ENCODE measurements at regions not wholly inside any gene's neighbourhood (a gene's known extent, or its start where the extent isn't known, plus 50 kb on each side); places are given as distances from the start of the nearest gene placed in this dataset.
"Not testable (repeated sequence)": the region's sequence is repeated elsewhere in the genome, so short reads cannot be mapped to it uniquely, and the experiment has no call there.

- DNase-seq: no peak
Observed at GRCh38 chr13:83722443-83722842, 159.8 kb downstream of the SLITRK1 start.

GRCh38 chr13:83716121-83716520, 166.2 kb downstream of the SLITRK1 start:
- no peak for DNase-seq

- DNase-seq: no peak
Observed at GRCh38 chr13:83714236-83714635, 168.0 kb downstream of the SLITRK1 start.

DNA sequence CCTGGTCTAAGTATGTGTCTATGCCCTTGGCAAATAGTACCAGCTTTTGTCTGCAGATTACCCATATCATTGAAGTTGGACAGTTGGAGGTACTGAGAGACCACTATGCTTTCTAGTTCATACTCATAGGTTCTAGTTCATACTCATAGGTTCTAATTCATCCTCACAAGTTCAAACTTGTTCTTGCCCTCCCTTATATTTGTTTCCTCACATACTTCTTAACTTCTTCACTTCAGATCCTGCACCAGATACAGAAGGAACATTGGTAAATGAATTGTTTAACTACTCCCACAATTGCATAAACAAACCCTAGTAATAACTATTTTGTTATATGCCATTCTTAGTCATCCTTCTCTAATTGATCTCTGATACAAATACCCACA, 172.2 kb downstream of the SLITRK1 start:
- DNase-seq: no peak

DNA sequence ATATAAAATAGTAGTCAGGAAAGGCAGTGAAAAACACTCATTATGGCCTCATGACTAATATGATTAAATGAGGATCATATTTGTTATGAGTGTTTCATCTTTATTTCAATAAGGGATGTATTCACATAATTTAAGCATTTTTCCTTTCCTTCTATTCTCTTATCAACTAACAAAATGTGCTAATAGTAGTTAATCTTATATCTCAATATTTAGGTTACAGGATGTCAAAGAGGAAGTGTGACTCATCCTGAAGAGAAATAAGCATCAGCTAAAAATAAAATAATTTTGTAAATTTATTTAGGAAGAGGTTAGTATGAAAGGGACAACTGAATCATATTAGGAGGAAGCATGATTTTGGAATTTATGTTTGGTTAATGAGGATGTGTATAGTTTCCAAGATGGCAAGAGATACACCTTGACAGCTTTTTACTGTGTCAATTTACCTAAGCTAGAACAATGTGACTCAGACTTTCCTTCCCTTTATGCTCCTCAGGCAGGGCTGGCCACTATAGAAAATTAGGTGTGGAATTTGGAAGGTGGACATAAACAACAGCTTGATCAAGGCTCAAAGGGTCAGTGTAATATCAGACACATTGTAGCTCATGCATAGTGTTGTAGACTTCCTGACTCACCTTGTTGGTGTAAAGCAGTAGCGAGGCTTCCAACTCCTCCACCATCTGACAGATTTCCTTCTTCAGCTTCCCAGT, 172.7 kb downstream of the SLITRK1 start:
- no peak for DNase-seq

DNA sequence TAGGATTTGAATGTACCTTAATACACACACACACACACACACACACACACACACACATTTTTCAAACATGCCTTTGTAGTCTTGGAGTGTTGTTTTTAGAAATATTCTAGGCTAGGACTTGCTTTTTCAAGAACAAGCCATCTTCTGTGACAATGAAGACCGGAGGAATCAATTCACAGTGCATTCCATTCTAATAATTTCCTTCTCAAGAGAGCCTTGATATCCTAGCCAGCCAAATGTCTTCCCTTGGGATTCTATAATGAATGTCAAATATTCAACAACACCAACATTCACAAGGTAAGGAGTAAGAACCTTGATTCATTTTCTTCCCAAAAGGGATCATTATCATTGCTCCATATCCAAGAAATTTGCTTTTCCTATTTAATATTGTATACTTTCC, 180.3 kb downstream of the SLITRK1 start:
- DNase-seq: no peak

GRCh38 chr13:83692800-83693199, 189.5 kb downstream of the SLITRK1 start:
- no peak for DNase-seq

- DNase-seq: no peak
Observed at GRCh38 chr13:83691966-83692365, 190.3 kb downstream of the SLITRK1 start.

GRCh38 chr13:83681547-83681946, 200.7 kb downstream of the SLITRK1 start:
- DNase-seq: no peak

DNA sequence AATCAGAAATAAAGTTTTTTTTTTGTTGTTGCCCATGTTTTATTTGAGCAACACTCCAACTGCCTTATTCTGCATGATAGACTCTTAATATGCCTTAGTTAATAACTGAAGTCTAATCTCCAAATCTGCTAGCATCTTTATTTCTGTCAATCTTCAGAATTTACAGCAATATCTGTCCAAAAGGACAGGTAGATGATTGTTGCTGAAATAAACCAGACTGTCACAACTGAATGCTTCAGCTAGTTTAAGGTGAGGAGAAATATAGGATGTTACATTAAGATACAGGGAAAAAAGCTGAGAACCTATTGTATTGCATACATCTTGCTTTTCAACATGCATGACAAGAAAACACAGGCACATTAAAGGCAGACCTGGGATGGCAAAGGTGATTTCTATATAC, 204.3 kb downstream of the SLITRK1 start:
- no peak for DNase-seq

- no peak for DNase-seq
Observed at GRCh38 chr13:83672612-83673011, 209.7 kb downstream of the SLITRK1 start.

DNA sequence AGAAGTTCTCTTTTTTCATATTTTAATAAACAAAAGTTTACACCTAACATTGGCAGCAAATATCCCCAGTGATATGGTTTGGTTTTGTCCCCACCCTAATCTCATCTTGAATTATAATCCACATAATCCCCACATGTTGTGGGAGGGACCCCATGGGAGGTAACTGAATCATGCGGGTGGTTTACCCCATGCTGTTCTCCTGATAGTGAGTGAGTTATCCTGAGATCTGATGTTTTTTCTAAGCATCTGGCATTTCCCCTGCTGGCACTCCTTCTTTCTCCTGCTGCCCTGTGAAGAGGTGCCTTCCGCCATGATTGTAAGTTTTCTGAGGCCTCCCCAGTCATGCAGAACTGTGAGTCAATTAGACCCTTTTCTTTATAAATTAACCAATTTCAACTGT, 214.7 kb downstream of the SLITRK1 start:
- DNase-seq: no peak

GRCh38 chr13:83666141-83666540, 216.1 kb downstream of the SLITRK1 start:
- DNase-seq: no peak

DNA sequence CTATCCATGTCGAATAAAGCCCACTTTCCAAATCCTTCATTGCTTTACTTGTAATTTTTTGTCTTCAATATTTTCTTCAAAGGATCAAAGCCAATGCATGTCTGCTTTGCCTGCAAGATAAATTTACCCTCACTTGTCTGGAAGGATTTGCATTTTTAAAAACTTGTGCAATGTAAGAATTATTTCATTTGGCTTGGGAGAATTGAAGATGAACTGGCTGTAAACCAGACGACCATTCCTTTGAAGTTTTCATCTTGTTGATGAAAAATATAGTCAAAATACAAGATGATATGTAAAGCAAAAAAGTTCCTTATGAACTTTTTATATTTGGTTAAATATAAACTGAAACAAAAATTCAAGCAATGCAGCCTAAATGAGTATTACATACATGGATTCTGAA, 225.0 kb downstream of the SLITRK1 start:
- no peak for DNase-seq

DNA sequence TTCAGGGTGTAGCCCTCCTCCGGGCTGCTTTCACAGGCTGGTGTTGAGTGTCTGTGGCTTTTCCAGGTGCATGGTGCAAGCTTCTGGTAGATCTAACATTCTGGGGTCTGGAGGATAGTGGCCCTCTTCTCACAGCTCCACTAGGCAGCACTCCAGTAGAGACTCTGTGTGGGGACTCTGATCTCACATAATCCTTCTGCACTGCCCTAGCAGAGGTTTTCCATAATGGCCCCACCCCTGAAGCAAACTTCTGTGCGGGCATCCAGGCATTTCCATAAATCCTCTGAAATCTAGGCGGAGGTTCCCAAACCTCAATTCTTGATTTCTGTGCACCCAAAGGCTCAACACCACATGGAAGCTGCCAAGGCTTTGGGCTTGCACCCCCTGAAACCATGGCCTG, 239.7 kb downstream of the SLITRK1 start:
- not testable (repeated sequence) for DNase-seq

DNA sequence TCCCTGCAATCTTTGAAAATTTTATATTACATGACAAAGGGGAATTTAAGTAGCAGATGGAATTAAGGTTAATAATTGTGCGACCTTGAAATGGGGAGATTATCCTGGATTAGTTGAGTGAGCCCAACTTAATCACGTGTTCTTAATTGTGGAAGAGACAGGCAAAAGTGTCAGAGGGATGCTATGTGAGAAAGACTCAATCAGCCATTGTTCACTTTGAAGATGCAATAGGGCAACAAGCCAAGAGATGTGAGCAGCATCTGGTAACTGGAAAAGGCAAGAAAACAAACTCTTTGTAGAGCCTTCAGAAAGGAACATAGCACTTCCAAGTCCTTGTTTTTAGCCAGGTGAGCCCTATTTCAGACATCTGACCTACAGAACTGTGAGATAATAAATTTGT, 247.7 kb downstream of the SLITRK1 start:
- no peak for DNase-seq

DNA sequence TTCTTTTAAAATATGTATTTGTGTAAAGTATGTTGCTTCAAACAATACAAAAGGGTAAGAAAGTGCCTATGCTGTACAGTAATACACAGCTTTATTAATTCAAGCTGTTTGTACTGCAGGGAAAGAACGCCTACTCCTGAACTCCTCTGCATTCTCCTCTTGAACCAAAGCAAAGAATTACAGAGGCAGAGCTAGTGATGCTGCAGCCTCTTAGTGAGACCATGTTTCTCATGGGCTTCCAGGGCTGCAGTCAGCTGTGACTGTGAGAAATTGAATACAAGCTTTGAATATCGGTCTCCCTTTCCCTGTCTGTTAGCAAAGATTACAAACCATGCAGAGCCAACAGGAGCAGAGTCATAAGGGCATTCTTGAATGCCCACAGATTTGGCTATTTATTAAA, 248.5 kb downstream of the SLITRK1 start:
- no peak for DNase-seq

DNA sequence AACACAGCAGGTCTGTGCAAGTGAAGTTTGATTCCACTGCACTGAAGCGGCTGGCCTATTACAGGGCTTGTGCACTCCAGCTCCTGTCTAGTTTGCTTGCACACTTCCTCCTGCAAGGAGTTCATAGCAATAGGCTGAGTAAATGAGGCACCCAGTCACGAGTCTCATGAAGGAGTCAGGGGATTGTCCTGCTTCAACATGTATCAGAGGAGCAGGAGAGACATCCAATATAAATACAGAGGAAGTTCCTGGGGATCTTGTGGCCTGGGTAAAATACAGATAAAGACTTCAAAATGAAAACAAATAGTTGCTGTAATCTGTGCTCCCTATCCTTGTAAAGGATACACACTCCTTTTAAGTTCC, 259.9 kb downstream of the SLITRK1 start:
- DNase-seq: no peak

GRCh38 chr13:83621765-83622421, 260.4 kb downstream of the SLITRK1 start:
- no peak for DNase-seq

- no peak for DNase-seq
Observed at GRCh38 chr13:83620530-83621220, 261.6 kb downstream of the SLITRK1 start.

DNA sequence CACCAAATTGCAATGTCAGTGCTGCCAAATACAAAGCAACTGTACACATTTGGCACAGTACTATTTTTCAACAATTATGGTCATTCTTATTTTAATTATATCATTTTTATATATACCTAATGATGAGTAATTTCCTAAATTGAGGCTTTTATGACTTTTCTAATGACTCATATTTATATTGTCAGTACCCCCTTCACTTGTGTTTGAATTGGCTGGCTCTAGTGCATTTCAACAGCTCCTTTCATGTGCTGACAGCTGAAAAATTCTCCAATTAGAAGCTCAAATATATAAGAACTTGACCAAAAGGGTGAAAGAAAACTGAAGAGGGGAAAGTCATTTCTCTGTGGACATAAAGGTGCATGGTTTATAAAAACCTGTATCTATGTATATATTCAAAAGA, 263.3 kb downstream of the SLITRK1 start:
- peak; percentile 53 for DNase-seq

- DNase-seq: no peak
Observed at GRCh38 chr13:83613524-83613923, 268.8 kb downstream of the SLITRK1 start.

GRCh38 chr13:83601539-83601938, 280.7 kb downstream of the SLITRK1 start:
- DNase-seq: no peak

DNA sequence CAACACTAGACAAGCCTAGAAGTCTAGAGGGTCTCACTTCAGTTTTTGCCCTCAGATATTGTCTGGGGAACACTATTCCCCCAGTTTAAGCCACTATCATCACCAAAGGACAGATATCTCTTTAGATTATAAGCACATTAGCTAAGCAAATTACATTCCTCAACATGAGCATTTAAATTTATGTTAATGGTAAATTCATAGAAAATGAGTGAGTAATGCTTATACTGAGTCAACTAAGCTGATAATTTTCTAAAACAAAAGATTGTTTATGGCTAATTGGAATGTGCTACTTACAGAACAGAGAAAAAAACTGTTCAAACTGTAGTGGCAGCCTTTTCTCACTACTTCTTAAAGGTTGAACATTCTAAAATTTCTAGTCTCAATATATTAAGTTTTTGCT, 290.2 kb downstream of the SLITRK1 start:
- no peak for DNase-seq
